ENCODE measurements at regions not wholly inside any gene's neighbourhood (a gene's known extent, or its start where the extent isn't known, plus 50 kb on each side); places are given as distances from the start of the nearest gene placed in this dataset.

DNA sequence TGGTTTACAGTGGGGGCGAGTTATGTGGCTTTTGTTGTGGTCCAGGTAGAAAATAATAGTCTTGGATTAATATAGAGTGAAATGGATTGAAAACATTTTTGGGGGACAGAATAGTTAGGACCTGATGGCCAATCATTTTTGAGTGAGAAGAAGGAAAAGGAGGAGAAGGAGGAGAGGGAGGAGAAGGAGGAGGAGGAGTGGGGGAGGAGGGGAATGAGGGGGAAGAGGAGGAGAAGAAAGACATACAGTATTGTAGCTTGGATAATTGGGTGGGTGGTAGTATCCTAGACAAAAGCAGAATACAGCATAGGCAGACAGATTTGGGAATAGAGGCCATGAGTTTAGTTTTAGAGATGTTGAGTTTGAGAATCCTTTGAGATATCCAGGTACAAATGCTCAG is 101.6 kb downstream of the GATA6 start:
- intact Hi-C loops (cut with micrococcal nuclease), result no loop called here
- TF ChIP-seq NFE2L2 (IDR thresholded peaks at IDR 0.05; ENCODE audit: low read depth, low read length) (no peak), USF2 (IDR thresholded peaks at IDR 0.05; ENCODE audit: low read depth, low read length) (no peak), RFX5 (IDR thresholded peaks at IDR 0.05; ENCODE audit: low read depth, low read length) (no peak), RCOR1 (IDR thresholded peaks at IDR 0.05; ENCODE audit: insufficient replicate concordance, low read length) (no peak), BHLHE40 (IDR thresholded peaks at IDR 0.05; ENCODE audit: low read depth, low read length) (no peak), POLR2A (IDR thresholded peaks at IDR 0.05; ENCODE audit: low read depth, low read length) (no peak), FOS (IDR thresholded peaks at IDR 0.05; ENCODE audit: low read depth, low read length) (no peak), ELK1 (IDR thresholded peaks at IDR 0.05; ENCODE audit: borderline replicate concordance, low read depth, low read length) (no peak), CHD1 (IDR thresholded peaks at IDR 0.05; ENCODE audit: low read depth, low read length) (no peak), RAD21 (IDR thresholded peaks at IDR 0.05; ENCODE audit: low read length) (no peak), CEBPB (IDR thresholded peaks at IDR 0.05; ENCODE audit: low read depth, low read length) (no peak)
- TF ChIP-seq, protein P1, sequence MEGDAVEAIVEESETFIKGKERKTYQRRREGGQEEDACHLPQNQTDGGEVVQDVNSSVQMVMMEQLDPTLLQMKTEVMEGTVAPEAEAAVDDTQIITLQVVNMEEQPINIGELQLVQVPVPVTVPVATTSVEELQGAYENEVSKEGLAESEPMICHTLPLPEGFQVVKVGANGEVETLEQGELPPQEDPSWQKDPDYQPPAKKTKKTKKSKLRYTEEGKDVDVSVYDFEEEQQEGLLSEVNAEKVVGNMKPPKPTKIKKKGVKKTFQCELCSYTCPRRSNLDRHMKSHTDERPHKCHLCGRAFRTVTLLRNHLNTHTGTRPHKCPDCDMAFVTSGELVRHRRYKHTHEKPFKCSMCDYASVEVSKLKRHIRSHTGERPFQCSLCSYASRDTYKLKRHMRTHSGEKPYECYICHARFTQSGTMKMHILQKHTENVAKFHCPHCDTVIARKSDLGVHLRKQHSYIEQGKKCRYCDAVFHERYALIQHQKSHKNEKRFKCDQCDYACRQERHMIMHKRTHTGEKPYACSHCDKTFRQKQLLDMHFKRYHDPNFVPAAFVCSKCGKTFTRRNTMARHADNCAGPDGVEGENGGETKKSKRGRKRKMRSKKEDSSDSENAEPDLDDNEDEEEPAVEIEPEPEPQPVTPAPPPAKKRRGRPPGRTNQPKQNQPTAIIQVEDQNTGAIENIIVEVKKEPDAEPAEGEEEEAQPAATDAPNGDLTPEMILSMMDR (conservative IDR thresholded peaks at IDR 0.05; ENCODE audit: low read depth, low read length), result no peak
- no peak for DNase-seq
- no peak overlapping the region for H3K4me2 ChIP-seq (ENCODE audit: low read depth, low read length)
- no peak overlapping the region for H3K4me3 ChIP-seq (ENCODE audit: insufficient read depth, low read depth, low read length)
- ChIA-PET POLR2A (ENCODE audit: unreplicated experiment) (no interaction called here), CTCF (no interaction called here)
- no peaks in the 10 kb centered on the region for H3K79me1 ChIP-seq (ENCODE audit: low read depth in 1 of 2, low read length in 2 of 2)
- H3K14ac ChIP-seq (replicated peaks; ENCODE audit: low read depth, low read length), result no peak overlapping the region
- peaks cover 32% of the 10 kb centered on the region for H3K27me3 ChIP-seq (ENCODE audit: control insufficient read depth, insufficient read depth, low read length)
- H2AFZ ChIP-seq (replicated peaks; ENCODE audit: low read length, poor library complexity), result no peak overlapping the region
- H3K27ac ChIP-seq (ENCODE audit: insufficient read depth, low read length), result no peak overlapping the region
- dilution Hi-C loops (cut with HindIII; ENCODE audit: low sequenced_read_pairs, unreplicated experiment), result no loop called here
- no peaks in the 10 kb centered on the region for H3K9me1 ChIP-seq (ENCODE audit: insufficient read depth, low read length)
- 86% methylated on average over 1 of the region's 1 CpG; no CpG with 5 or more reads in 1 of the 2 experiments for WGBS, 2 experiments (ENCODE audit: extremely low coverage in 2 of 2, insufficient read length in 1 of 2)
- no peak overlapping the region for H3K4ac ChIP-seq (ENCODE audit: low read depth, low read length)
- in situ Hi-C loops (cut with MboI; ENCODE audit: low sequenced_read_pairs), result no loop called here
- no peak overlapping the region for H4K91ac ChIP-seq (ENCODE audit: insufficient read depth, low read depth, low read length)
- no peak overlapping the region for H4K8ac ChIP-seq (ENCODE audit: low read depth in 2 of 2, low read length in 2 of 2)
- H3K9me3 ChIP-seq (ENCODE audit: control insufficient read depth, insufficient read depth, low read length), result peaks cover 7% of the 10 kb centered on the region
- H2AK9ac ChIP-seq (replicated peaks; ENCODE audit: low read depth, low read length, poor library complexity), result no peak overlapping the region
- no peak for ATAC-seq (ENCODE audit: low read depth)
- H2BK15ac ChIP-seq (ENCODE audit: low read depth, low read length), result no peak overlapping the region
- no peak overlapping the region for H4K5ac ChIP-seq (ENCODE audit: low read depth, low read length)
- H3K9ac ChIP-seq (ENCODE audit: low read depth, low read length), result no peak overlapping the region
- no TSS peak for BruUV-seq (replicated peaks)
- no peak overlapping the region for H3K23ac ChIP-seq (ENCODE audit: low read depth, low read length)
- H2BK5ac ChIP-seq (ENCODE audit: low read depth, low read length, poor library complexity, severe bottlenecking), result no peak overlapping the region
- no peak overlapping the region for H2BK120ac ChIP-seq (ENCODE audit: low read depth, low read length)
- H2BK20ac ChIP-seq (ENCODE audit: low read depth, low read length), result no peak overlapping the region
- H3K4me1 ChIP-seq (ENCODE audit: control insufficient read depth, insufficient read depth, low read length), result no peaks in the 10 kb centered on the region
- H3K36me3 ChIP-seq (ENCODE audit: control insufficient read depth, insufficient read depth, low read length), result no peaks in the 10 kb centered on the region
- no peak overlapping the region for H3K56ac ChIP-seq (ENCODE audit: extremely low read depth, insufficient read depth, low read length)
- H4K20me1 ChIP-seq (ENCODE audit: insufficient read depth, low read length), result no peaks in the 10 kb centered on the region
- H2AK5ac ChIP-seq (ENCODE audit: low read depth, low read length), result no peak overlapping the region
- no peak overlapping the region for H3K18ac ChIP-seq (ENCODE audit: low read depth, low read length)

All from IMR-90 (cell line).